ENCODE measurements at regions not wholly inside any gene's neighbourhood (a gene's known extent, or its start where the extent isn't known, plus 50 kb on each side); places are given as distances from the start of the nearest gene placed in this dataset.
"Not testable (repeated sequence)": the region's sequence is repeated elsewhere in the genome, so short reads cannot be mapped to it uniquely, and the experiment has no call there.

GRCh38 chr3:19825193-19825592, 108.8 kb downstream of the EFHB start:
- no peak for DNase-seq

- no peak for DNase-seq
These were observed 111.2 kb downstream of the EFHB start for GRCh38 chr3:19822805-19823204.

GRCh38 chr3:19816631-19817030, 117.4 kb downstream of the EFHB start:
- DNase-seq: no peak

- no peak for DNase-seq
These were observed 118.2 kb downstream of the EFHB start for GRCh38 chr3:19815805-19816204.

- DNase-seq: not testable (repeated sequence)
These were observed 120.3 kb downstream of the EFHB start for GRCh38 chr3:19813743-19814142.

- no peak for DNase-seq
These were observed 122.3 kb downstream of the EFHB start for GRCh38 chr3:19811689-19812088.

GRCh38 chr3:19808834-19809233, 125.2 kb downstream of the EFHB start:
- no peak for DNase-seq

- no peak for DNase-seq
These were observed 134.1 kb downstream of the EFHB start for GRCh38 chr3:19799887-19800286.

GRCh38 chr3:19799115-19799514, 134.9 kb downstream of the EFHB start:
- DNase-seq: no peak

GRCh38 chr3:19798324-19798723, 135.7 kb downstream of the EFHB start:
- DNase-seq: no peak

- DNase-seq: no peak
These were observed 141.6 kb downstream of the EFHB start for GRCh38 chr3:19792388-19792787.

- DNase-seq: no peak
These were observed 158.3 kb downstream of the EFHB start for GRCh38 chr3:19775765-19776164.

- no peak for DNase-seq
These were observed 164.3 kb downstream of the EFHB start for GRCh38 chr3:19769694-19770093.

GRCh38 chr3:19765954-19766353, 168.1 kb downstream of the EFHB start:
- no peak for DNase-seq

GRCh38 chr3:19757773-19758172, 176.2 kb downstream of the EFHB start:
- DNase-seq: no peak

- no peak for DNase-seq
These were observed 184.5 kb downstream of the EFHB start for GRCh38 chr3:19749448-19750017.

- no peak for DNase-seq
These were observed 185.1 kb downstream of the EFHB start for GRCh38 chr3:19748782-19749447.

GRCh38 chr3:19744047-19744446, 190.0 kb downstream of the EFHB start:
- DNase-seq: no peak

GRCh38 chr3:19742935-19743334, 191.1 kb downstream of the EFHB start:
- no peak for DNase-seq

- no peak for DNase-seq
These were observed 194.5 kb downstream of the EFHB start for GRCh38 chr3:19739504-19739903.

- no peak for DNase-seq
These were observed 195.2 kb downstream of the EFHB start for GRCh38 chr3:19738846-19739245.

GRCh38 chr3:19735111-19735510, 198.9 kb downstream of the EFHB start:
- DNase-seq: no peak

GRCh38 chr3:19734453-19734852, 199.6 kb downstream of the EFHB start:
- no peak for DNase-seq

GRCh38 chr3:19725000-19725399, 209.0 kb downstream of the EFHB start:
- DNase-seq: no peak

GRCh38 chr3:19717736-19718135, 216.3 kb downstream of the EFHB start:
- no peak for DNase-seq
